Liver (tissue), 8 donors: ENCODE measurements at regions not wholly inside any gene's neighbourhood (a gene's known extent, or its start where the extent isn't known, plus 50 kb on each side); places are given as distances from the start of the nearest gene placed in this dataset.

Source experiments
- DNase-seq: peaks from one replicate; pipeline ENCODE4 v3.0.0-alpha.2; 2017; ENCODE audit warnings: low spot score
- H3K27ac ChIP-seq, 2 donors: one replicate each; pipeline ENCODE4 v1.7.0; 2013; ENCODE audit warnings: inconsistent platforms in 2 of 2, low read length in 2 of 2, control low read depth in 1 of 2, low read depth in 1 of 2, mild to moderate bottlenecking in 1 of 2
- H3K27me3 ChIP-seq, 4 donors: one replicate each; pipeline versions ENCODE4 v1.6.1 to v1.7.0; 2013; ENCODE audit warnings: low read length in 3 of 4, inconsistent platforms in 1 of 4, mild to moderate bottlenecking in 1 of 4, moderate library complexity in 1 of 4; ENCODE audit not compliant: control insufficient read depth in 4 of 4, insufficient read depth in 4 of 4
- H3K36me3 ChIP-seq, 4 donors: one replicate each; pipeline versions ENCODE4 v1.6.1 to v1.7.0; 2013; ENCODE audit warnings: low read length in 3 of 4, mild to moderate bottlenecking in 3 of 4, low read depth in 1 of 4, moderate library complexity in 1 of 4; ENCODE audit not compliant: control insufficient read depth in 4 of 4, insufficient read depth in 3 of 4
- H3K4me1 ChIP-seq, 4 donors: one replicate each; pipeline versions ENCODE4 v1.6.1 to v1.7.0; 2013; ENCODE audit warnings: low read length in 3 of 4, mild to moderate bottlenecking in 3 of 4, moderate library complexity in 1 of 4; ENCODE audit not compliant: control insufficient read depth in 4 of 4, insufficient read depth in 4 of 4
- H3K4me3 ChIP-seq, 3 donors: one replicate each; pipeline versions ENCODE4 v1.6.1 to v1.7.0; 2013; ENCODE audit warnings: low read length in 3 of 3, control low read depth in 1 of 3, low read depth in 1 of 3, mild to moderate bottlenecking in 1 of 3
- H3K9ac ChIP-seq, 2 donors: one replicate each; pipeline ENCODE4 v1.7.0; 2013; ENCODE audit warnings: low read length in 2 of 2, mild to moderate bottlenecking in 2 of 2, moderate library complexity in 2 of 2, control low read depth in 1 of 2, low read depth in 1 of 2
- H3K9me3 ChIP-seq, 4 donors: one replicate each; pipeline versions ENCODE4 v1.6.1 to v1.7.0; 2013; ENCODE audit warnings: low read length in 3 of 4; ENCODE audit not compliant: control insufficient read depth in 4 of 4
- EGR1 ChIP-seq, 2 donors: IDR thresholded peaks; 2 replicates each; pipeline ENCODE4 v1.6.1; 2016 to 2018; ENCODE audit warnings: antibody characterized with exemption in 2 of 2, low read depth in 2 of 2
- FOXA1 ChIP-seq: IDR thresholded peaks from 2 replicates; pipeline ENCODE4 v1.6.1; 2016; ENCODE audit warnings: antibody characterized with exemption
- FOXA2 ChIP-seq: IDR thresholded peaks from 2 replicates; pipeline ENCODE4 v1.6.1; 2016; ENCODE audit warnings: antibody characterized with exemption
- GABPA ChIP-seq, 2 donors: IDR thresholded peaks in 1 of 2; conservative IDR thresholded peaks in 1 of 2; 2 replicates each; pipeline ENCODE4 v1.6.1; 2016; ENCODE audit warnings: antibody characterized with exemption in 2 of 2, mild to moderate bottlenecking in 1 of 2, moderate library complexity in 1 of 2
- HNF4A ChIP-seq, 2 donors: conservative IDR thresholded peaks; 2 replicates each; pipeline ENCODE4 v1.6.1; 2016; ENCODE audit warnings: antibody characterized with exemption in 2 of 2, mild to moderate bottlenecking in 2 of 2
- HNF4G ChIP-seq: IDR thresholded peaks from 2 replicates; pipeline ENCODE4 v1.6.1; 2016; ENCODE audit warnings: antibody characterized with exemption
- JUND ChIP-seq, 2 donors: IDR thresholded peaks; 2 replicates each; pipeline ENCODE4 v1.6.1; 2016; ENCODE audit warnings: antibody characterized with exemption in 2 of 2
- NR2F2 ChIP-seq: IDR thresholded peaks from 2 replicates; pipeline ENCODE4 v1.6.1; 2016; ENCODE audit warnings: antibody characterized with exemption
- RAD21 ChIP-seq, 2 donors: IDR thresholded peaks; 2 replicates each; pipeline ENCODE4 v1.6.1; 2016; ENCODE audit warnings: antibody characterized with exemption in 2 of 2, mild to moderate bottlenecking in 2 of 2
- RXRA ChIP-seq, 2 donors: IDR thresholded peaks; 2 replicates each; pipeline ENCODE4 v1.6.1; 2017 to 2018; ENCODE audit warnings: antibody characterized with exemption in 2 of 2, mild to moderate bottlenecking in 1 of 2
- SP1 ChIP-seq: IDR thresholded peaks from 2 replicates; pipeline ENCODE4 v1.6.1; 2018; ENCODE audit warnings: antibody characterized with exemption, mild to moderate bottlenecking
- TAF1 ChIP-seq: conservative IDR thresholded peaks from 2 replicates; pipeline ENCODE4 v1.6.1; 2016; ENCODE audit warnings: antibody characterized with exemption, mild to moderate bottlenecking
- YY1 ChIP-seq: IDR thresholded peaks from 2 replicates; pipeline ENCODE4 v1.6.1; 2016; ENCODE audit warnings: antibody characterized with exemption, mild to moderate bottlenecking
- WGBS: extraction: QIAGEN DNeasy Blood & Tissue Kit; methylation state at CpG from one replicate; pipeline ENCODE4 v1.1.7; 2013; 5-methylcytosine and 5-hydroxymethylcytosine counted together
- TF ChIP-seq, protein P1 (sequence below): IDR thresholded peaks from 2 replicates; pipeline ENCODE4 v1.6.1; 2016; ENCODE audit warnings: antibody characterized with exemption, mild to moderate bottlenecking
- TF ChIP-seq, protein P2 (sequence below): IDR thresholded peaks from 2 replicates; pipeline ENCODE4 v1.6.1; 2016; ENCODE audit warnings: antibody characterized with exemption
- TF ChIP-seq, protein P3 (sequence below): IDR thresholded peaks from 2 replicates; pipeline ENCODE4 v1.6.1; 2016; ENCODE audit warnings: antibody characterized with exemption
- TF ChIP-seq, protein P4 (sequence below): IDR thresholded peaks from 2 replicates; pipeline ENCODE4 v1.6.1; 2016; ENCODE audit warnings: antibody characterized with exemption
- TF ChIP-seq, protein P5 (sequence below): fragments of 150-350 bp; IDR thresholded peaks from 2 replicates; pipeline ENCODE4 v1.5.1; 2017; ENCODE audit warnings: improper control_type of control experiment, low read depth, low read length; ENCODE audit not compliant: missing input control
- donor health status: healthy.
- donor health status: healthy.
- donor health status: healthy.
- donor health status: healthy.
- donor health status: healthy.

DNA sequence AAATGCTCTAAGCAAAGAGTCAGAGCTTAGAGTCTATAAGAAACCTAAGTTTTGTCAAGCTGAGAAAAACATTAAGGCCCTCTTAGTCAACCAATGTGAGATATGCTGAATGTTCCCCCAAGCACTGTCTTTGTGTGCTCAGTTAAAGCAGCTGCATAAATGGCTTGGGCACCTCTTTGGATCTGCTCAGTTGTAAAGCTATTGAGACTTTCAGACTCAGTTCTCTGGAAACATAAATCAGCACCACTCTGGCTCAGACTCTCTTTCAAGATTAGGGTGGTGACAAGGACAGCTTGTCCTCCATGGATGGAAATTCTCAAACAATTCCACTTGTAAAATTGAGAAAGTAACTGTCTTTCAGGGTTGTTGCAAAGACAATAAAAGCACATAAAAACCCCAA is 807.9 kb downstream of the PRELID2 start:
- Histone ChIP-seq H3K4me1 (no peaks in the 10 kb centered on the region), H3K9me3 (no peaks in the 10 kb centered on the region), H3K27me3 (no peaks in the 10 kb centered on the region), H3K9ac (no peak overlapping the region), H3K36me3 (no peaks in the 10 kb centered on the region), H3K27ac (no peak overlapping the region), H3K4me3 (no peak overlapping the region)
- TF ChIP-seq FOXA1 (no peak), NR2F2 (no peak), RXRA (IDR thresholded peaks at IDR 0.05) (no peak), GABPA (IDR thresholded peaks at IDR 0.05 in 1 of 2, conservative IDR thresholded peaks at IDR 0.05 in 1 of 2) (no peak), HNF4A (conservative IDR thresholded peaks at IDR 0.05) (no peak), FOXA2 (no peak), TAF1 (no peak), JUND (IDR thresholded peaks at IDR 0.05) (no peak), RAD21 (IDR thresholded peaks at IDR 0.05) (no peak), SP1 (no peak), YY1 (no peak), HNF4G (no peak), EGR1 (IDR thresholded peaks at IDR 0.05; ENCODE audit: low read depth in 2 of 2) (no peak)
- TF ChIP-seq, protein P1, sequence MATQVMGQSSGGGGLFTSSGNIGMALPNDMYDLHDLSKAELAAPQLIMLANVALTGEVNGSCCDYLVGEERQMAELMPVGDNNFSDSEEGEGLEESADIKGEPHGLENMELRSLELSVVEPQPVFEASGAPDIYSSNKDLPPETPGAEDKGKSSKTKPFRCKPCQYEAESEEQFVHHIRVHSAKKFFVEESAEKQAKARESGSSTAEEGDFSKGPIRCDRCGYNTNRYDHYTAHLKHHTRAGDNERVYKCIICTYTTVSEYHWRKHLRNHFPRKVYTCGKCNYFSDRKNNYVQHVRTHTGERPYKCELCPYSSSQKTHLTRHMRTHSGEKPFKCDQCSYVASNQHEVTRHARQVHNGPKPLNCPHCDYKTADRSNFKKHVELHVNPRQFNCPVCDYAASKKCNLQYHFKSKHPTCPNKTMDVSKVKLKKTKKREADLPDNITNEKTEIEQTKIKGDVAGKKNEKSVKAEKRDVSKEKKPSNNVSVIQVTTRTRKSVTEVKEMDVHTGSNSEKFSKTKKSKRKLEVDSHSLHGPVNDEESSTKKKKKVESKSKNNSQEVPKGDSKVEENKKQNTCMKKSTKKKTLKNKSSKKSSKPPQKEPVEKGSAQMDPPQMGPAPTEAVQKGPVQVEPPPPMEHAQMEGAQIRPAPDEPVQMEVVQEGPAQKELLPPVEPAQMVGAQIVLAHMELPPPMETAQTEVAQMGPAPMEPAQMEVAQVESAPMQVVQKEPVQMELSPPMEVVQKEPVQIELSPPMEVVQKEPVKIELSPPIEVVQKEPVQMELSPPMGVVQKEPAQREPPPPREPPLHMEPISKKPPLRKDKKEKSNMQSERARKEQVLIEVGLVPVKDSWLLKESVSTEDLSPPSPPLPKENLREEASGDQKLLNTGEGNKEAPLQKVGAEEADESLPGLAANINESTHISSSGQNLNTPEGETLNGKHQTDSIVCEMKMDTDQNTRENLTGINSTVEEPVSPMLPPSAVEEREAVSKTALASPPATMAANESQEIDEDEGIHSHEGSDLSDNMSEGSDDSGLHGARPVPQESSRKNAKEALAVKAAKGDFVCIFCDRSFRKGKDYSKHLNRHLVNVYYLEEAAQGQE: no peak
- TF ChIP-seq, protein P2, sequence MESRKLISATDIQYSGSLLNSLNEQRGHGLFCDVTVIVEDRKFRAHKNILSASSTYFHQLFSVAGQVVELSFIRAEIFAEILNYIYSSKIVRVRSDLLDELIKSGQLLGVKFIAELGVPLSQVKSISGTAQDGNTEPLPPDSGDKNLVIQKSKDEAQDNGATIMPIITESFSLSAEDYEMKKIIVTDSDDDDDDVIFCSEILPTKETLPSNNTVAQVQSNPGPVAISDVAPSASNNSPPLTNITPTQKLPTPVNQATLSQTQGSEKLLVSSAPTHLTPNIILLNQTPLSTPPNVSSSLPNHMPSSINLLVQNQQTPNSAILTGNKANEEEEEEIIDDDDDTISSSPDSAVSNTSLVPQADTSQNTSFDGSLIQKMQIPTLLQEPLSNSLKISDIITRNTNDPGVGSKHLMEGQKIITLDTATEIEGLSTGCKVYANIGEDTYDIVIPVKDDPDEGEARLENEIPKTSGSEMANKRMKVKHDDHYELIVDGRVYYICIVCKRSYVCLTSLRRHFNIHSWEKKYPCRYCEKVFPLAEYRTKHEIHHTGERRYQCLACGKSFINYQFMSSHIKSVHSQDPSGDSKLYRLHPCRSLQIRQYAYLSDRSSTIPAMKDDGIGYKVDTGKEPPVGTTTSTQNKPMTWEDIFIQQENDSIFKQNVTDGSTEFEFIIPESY: no peak
- TF ChIP-seq, protein P3, sequence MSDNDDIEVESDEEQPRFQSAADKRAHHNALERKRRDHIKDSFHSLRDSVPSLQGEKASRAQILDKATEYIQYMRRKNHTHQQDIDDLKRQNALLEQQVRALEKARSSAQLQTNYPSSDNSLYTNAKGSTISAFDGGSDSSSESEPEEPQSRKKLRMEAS: no peak
- TF ChIP-seq, protein P4, sequence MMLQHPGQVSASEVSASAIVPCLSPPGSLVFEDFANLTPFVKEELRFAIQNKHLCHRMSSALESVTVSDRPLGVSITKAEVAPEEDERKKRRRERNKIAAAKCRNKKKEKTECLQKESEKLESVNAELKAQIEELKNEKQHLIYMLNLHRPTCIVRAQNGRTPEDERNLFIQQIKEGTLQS: no peak
- TF ChIP-seq, protein P5, sequence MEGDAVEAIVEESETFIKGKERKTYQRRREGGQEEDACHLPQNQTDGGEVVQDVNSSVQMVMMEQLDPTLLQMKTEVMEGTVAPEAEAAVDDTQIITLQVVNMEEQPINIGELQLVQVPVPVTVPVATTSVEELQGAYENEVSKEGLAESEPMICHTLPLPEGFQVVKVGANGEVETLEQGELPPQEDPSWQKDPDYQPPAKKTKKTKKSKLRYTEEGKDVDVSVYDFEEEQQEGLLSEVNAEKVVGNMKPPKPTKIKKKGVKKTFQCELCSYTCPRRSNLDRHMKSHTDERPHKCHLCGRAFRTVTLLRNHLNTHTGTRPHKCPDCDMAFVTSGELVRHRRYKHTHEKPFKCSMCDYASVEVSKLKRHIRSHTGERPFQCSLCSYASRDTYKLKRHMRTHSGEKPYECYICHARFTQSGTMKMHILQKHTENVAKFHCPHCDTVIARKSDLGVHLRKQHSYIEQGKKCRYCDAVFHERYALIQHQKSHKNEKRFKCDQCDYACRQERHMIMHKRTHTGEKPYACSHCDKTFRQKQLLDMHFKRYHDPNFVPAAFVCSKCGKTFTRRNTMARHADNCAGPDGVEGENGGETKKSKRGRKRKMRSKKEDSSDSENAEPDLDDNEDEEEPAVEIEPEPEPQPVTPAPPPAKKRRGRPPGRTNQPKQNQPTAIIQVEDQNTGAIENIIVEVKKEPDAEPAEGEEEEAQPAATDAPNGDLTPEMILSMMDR: no peak
- DNase-seq: no peak

DNA sequence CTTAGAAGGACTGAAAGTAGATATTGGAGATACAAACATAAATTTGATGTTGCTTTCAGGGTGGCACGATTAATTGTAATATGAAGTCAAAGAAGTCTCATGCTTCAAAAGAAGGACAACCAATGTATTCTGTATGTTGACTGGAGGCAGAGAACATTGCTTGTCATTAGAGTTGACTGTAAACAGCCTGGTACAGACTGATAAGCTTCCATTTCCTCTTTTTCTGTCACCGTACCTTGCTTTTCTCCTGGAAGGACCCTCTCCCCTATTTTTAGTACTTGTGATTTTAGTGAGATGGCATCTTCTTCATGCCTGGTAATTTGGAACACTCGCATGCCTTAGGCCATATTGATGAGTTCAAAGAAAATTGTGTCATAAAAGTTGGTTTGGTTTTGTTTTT is 809.4 kb downstream of the PRELID2 start:
- Histone ChIP-seq H3K4me3 (no peak overlapping the region), H3K4me1 (no peaks in the 10 kb centered on the region), H3K36me3 (no peaks in the 10 kb centered on the region), H3K27ac (no peak overlapping the region), H3K27me3 (no peaks in the 10 kb centered on the region), H3K9ac (no peak overlapping the region), H3K9me3 (no peaks in the 10 kb centered on the region)
- WGBS: 70% methylated on average over 3 of the region's 3 CpGs
- DNase-seq: no peak
- no peak for TF ChIP-seq NR2F2
- TF ChIP-seq, protein P1: no peak
- TF ChIP-seq FOXA2: no peak
- TF ChIP-seq, protein P2: no peak
- TF ChIP-seq FOXA1: no peak
- TF ChIP-seq, protein P4: no peak
